Pancreas (tissue), 10 donors: ENCODE measurements at regions not wholly inside any gene's neighbourhood (a gene's known extent, or its start where the extent isn't known, plus 50 kb on each side); places are given as distances from the start of the nearest gene placed in this dataset.

Source experiments
- ATAC-seq, 4 donors: fragments of 200-7000 bp; cut with Tn5 transposase; one replicate each; pipeline versions ENCODE4 v1.8.0 to v1.9.1; 2020; ENCODE audit warnings: mild to moderate bottlenecking in 4 of 4, moderate library complexity in 4 of 4
- DNase-seq, 6 donors: peaks; one replicate each; pipeline ENCODE4 v3.0.0-alpha.2; 2020
- FAIRE-seq: peaks from 2 replicates; lab custom pipeline; 2012; peaks lifted over from hg19 to GRCh38; lab: Jason Lieb, UNC
- H3K27ac ChIP-seq, 4 donors: fragments of 200-600 bp; sonication (generic); 1 replicate in 3 of 4; 2 replicates in 1 of 4; pipeline versions ENCODE4 v1.5.0 to v1.8.0; 2020
- H3K27me3 ChIP-seq, 4 donors: fragments of 200-600 bp; one replicate each; pipeline ENCODE4 v1.8.0; 2021
- H3K36me3 ChIP-seq, 3 donors: fragments of 200-600 bp; sonication (generic) in 1 of 3; one replicate each; pipeline versions ENCODE4 v1.5.0 to v1.8.0; 2020 to 2021
- H3K4me1 ChIP-seq, 3 donors: fragments of 200-600 bp; one replicate each; pipeline ENCODE4 v1.8.0; 2021
- H3K4me3 ChIP-seq, 4 donors: fragments of 200-600 bp; sonication (generic) in 2 of 4; one replicate each; pipeline versions ENCODE4 v1.5.0 to v1.8.0; 2020 to 2021
- H3K9me3 ChIP-seq, 4 donors: fragments of 200-600 bp; one replicate each; pipeline ENCODE4 v1.8.0; 2021
- CTCF ChIP-seq, 4 donors: fragments of 200-600 bp; sonication (generic) in 3 of 4; IDR thresholded peaks; one replicate each; pipeline versions ENCODE4 v1.5.0 to v1.8.0; 2021; ENCODE audit warnings: antibody characterized with exemption in 4 of 4
- WGBS, 2 donors: extraction: QIAGEN DNeasy Blood & Tissue Kit; methylation state at CpG; one replicate each; pipeline ENCODE4 v1.1.7; 2013; 5-methylcytosine and 5-hydroxymethylcytosine counted together
- intact Hi-C, 3 donors: fragments of 100-400 bp; cut with DNase I; formaldehyde crosslinking; loops; one replicate each; pipeline versions ENCODE4 v1.11.1 to v1.14.2; 2022
- donor health status: healthy with polysubstance abuse.
- donor health status: DM: no; HTN: no; CAD: no; lungs with moderate emphysema.
- donor health status: DM: no; HTN: no; CAD: no.
- donor health status: control.
- donor health status: control.
- donor health status: Bipolar disorder and iron deficiency.
- donor health status: DM: yes; HTN: yes; CAD: no.
- donor health status: DM: no; HTN: no; CAD: no.
- donor health status: DM: no; HTN: no; CAD: no.
- donor health status: DM: yes; HTN: yes; CAD: no.

- no peak overlapping the region for H3K27ac ChIP-seq
- no peak for FAIRE-seq
- TF ChIP-seq CTCF (IDR thresholded peaks at IDR 0.05), result no peak
- intact Hi-C loops, result loop anchor here in 1 of 3 donors (10.0 kb wide), 1 partner anchor 133 kb away; no protein-coding TSS in a partner anchor
- H3K4me3 ChIP-seq, result no peak overlapping the region
- DNase-seq, result no peak
- no peaks in the 10 kb centered on the region for H3K27me3 ChIP-seq
- H3K4me1 ChIP-seq, result no peaks in the 10 kb centered on the region
- H3K9me3 ChIP-seq, result no peaks in the 10 kb centered on the region
- WGBS, 2 donors, result 25 to 36% methylated on average over 1 of the region's 1 CpG
- no peak for ATAC-seq
- no peaks in the 10 kb centered on the region for H3K36me3 ChIP-seq
Observed at GRCh38 chr6:132061381-132061780, 110.2 kb upstream of the CCN2 start.

- H3K4me3 ChIP-seq, result no peak overlapping the region
- intact Hi-C loops, result loop anchor here in 1 of 3 donors (10.0 kb wide), 1 partner anchor 134 kb away; no protein-coding TSS in a partner anchor
- no peaks in the 10 kb centered on the region for H3K27me3 ChIP-seq
- H3K27ac ChIP-seq, result no peak overlapping the region
- ATAC-seq (no peak), DNase-seq (no peak), FAIRE-seq (no peak)
- no peak for TF ChIP-seq CTCF (IDR thresholded peaks at IDR 0.05)
- no peaks in the 10 kb centered on the region for H3K4me1 ChIP-seq
- 60 to 70% methylated on average over 4 of the region's 4 CpGs for WGBS, 2 donors
- no peaks in the 10 kb centered on the region for H3K36me3 ChIP-seq
- H3K9me3 ChIP-seq, result no peaks in the 10 kb centered on the region
Observed at GRCh38 chr6:132060591-132060990, 109.4 kb upstream of the CCN2 start.

GRCh38 chr6:132058975-132059374 lies 107.8 kb upstream of the CCN2 start:
- Histone ChIP-seq H3K27ac (no peak overlapping the region), H3K9me3 (no peaks in the 10 kb centered on the region), H3K27me3 (no peaks in the 10 kb centered on the region), H3K4me1 (no peaks in the 10 kb centered on the region), H3K36me3 (no peaks in the 10 kb centered on the region), H3K4me3 (no peak overlapping the region)
- no peak for TF ChIP-seq CTCF (IDR thresholded peaks at IDR 0.05)
- DNase-seq (no peak), FAIRE-seq (no peak), ATAC-seq (no peak)
- intact Hi-C loops, result no loop called here
- 30 to 55% methylated on average over 2 of the region's 2 CpGs for WGBS, 2 donors

- no peak for ATAC-seq
- no peak for TF ChIP-seq CTCF (IDR thresholded peaks at IDR 0.05)
- intact Hi-C loops, result no loop called here
- WGBS, 2 donors, result 61 to 72% methylated on average over 3 of the region's 3 CpGs
- H3K9me3 ChIP-seq, result no peaks in the 10 kb centered on the region
- no peaks in the 10 kb centered on the region for H3K4me1 ChIP-seq
- FAIRE-seq, result no peak
- H3K27ac ChIP-seq, result no peak overlapping the region
- H3K27me3 ChIP-seq, result no peaks in the 10 kb centered on the region
- no peaks in the 10 kb centered on the region for H3K36me3 ChIP-seq
- DNase-seq, result no peak
- H3K4me3 ChIP-seq, result no peak overlapping the region
Observed at GRCh38 chr6:132054525-132054924, 103.4 kb upstream of the CCN2 start.

GRCh38 chr6:132053511-132053910 lies 102.3 kb upstream of the CCN2 start:
- Histone ChIP-seq H3K4me1 (no peaks in the 10 kb centered on the region), H3K36me3 (no peaks in the 10 kb centered on the region), H3K9me3 (no peaks in the 10 kb centered on the region), H3K27ac (no peak overlapping the region), H3K4me3 (no peak overlapping the region), H3K27me3 (no peaks in the 10 kb centered on the region)
- FAIRE-seq (no peak), ATAC-seq (no peak), DNase-seq (no peak)
- WGBS, 2 donors, result 45 to 59% methylated on average over 2 of the region's 2 CpGs
- intact Hi-C loops, result no loop called here
- TF ChIP-seq CTCF (IDR thresholded peaks at IDR 0.05), result no peak
